ENCODE measurements at regions not wholly inside any gene's neighbourhood (a gene's known extent, or its start where the extent isn't known, plus 50 kb on each side); places are given as distances from the start of the nearest gene placed in this dataset.

GRCh38 chr6:89028774-89029173 is 51.8 kb upstream of the PNRC1 start:
- no peak for TF ChIP-seq ZNF70 (CRISPR knock-in tag; IDR thresholded peaks at IDR 0.05)
- TF ChIP-seq TCF4 (CRISPR knock-in tag; IDR thresholded peaks at IDR 0.05; ENCODE audit: borderline replicate concordance): no peak
- TF ChIP-seq ZFP3 (CRISPR knock-in tag; IDR thresholded peaks at IDR 0.05): no peak
- TF ChIP-seq RARB (CRISPR knock-in tag; IDR thresholded peaks at IDR 0.05): no peak
- TF ChIP-seq ZC3H10 (CRISPR knock-in tag; IDR thresholded peaks at IDR 0.05): no peak
- no peak for TF ChIP-seq CSDC2 (CRISPR knock-in tag; IDR thresholded peaks at IDR 0.05)
- TF ChIP-seq PPARA (CRISPR knock-in tag; IDR thresholded peaks at IDR 0.05; ENCODE audit: borderline replicate concordance): no peak
- no peak for TF ChIP-seq TSHZ2 (CRISPR knock-in tag; IDR thresholded peaks at IDR 0.05)
- no peak for TF ChIP-seq OSR1 (CRISPR knock-in tag; IDR thresholded peaks at IDR 0.05)
- no peak for TF ChIP-seq ISL1 (CRISPR knock-in tag; IDR thresholded peaks at IDR 0.05)
- no peak for TF ChIP-seq BACH2 (CRISPR knock-in tag; IDR thresholded peaks at IDR 0.05; ENCODE audit: borderline replicate concordance)
- TF ChIP-seq PATZ1 (CRISPR knock-in tag; IDR thresholded peaks at IDR 0.05; ENCODE audit: borderline replicate concordance): no peak
- TF ChIP-seq CSRNP3 (CRISPR knock-in tag; IDR thresholded peaks at IDR 0.05): no peak
- TF ChIP-seq TOX (CRISPR knock-in tag; IDR thresholded peaks at IDR 0.05; ENCODE audit: borderline replicate concordance): no peak
- ATAC-seq: no peak

GRCh38 chr6:89027756-89028155 is 52.8 kb upstream of the PNRC1 start:
- no peak for TF ChIP-seq RARB (CRISPR knock-in tag; IDR thresholded peaks at IDR 0.05)
- TF ChIP-seq ESRRG (CRISPR knock-in tag; IDR thresholded peaks at IDR 0.05): no peak
- no peak for TF ChIP-seq GLIS3 (CRISPR knock-in tag; IDR thresholded peaks at IDR 0.05)
- TF ChIP-seq ISL1 (CRISPR knock-in tag; IDR thresholded peaks at IDR 0.05): no peak
- no peak for TF ChIP-seq OSR1 (CRISPR knock-in tag; IDR thresholded peaks at IDR 0.05)
- TF ChIP-seq PPARA (CRISPR knock-in tag; IDR thresholded peaks at IDR 0.05; ENCODE audit: borderline replicate concordance): no peak
- TF ChIP-seq CSDC2 (CRISPR knock-in tag; IDR thresholded peaks at IDR 0.05): no peak
- TF ChIP-seq TCF4 (CRISPR knock-in tag; IDR thresholded peaks at IDR 0.05; ENCODE audit: borderline replicate concordance): no peak
- no peak for TF ChIP-seq SNAI2 (CRISPR knock-in tag; IDR thresholded peaks at IDR 0.05)
- no peak for TF ChIP-seq CSRNP3 (CRISPR knock-in tag; IDR thresholded peaks at IDR 0.05)
- TF ChIP-seq ZFP30 (CRISPR knock-in tag; IDR thresholded peaks at IDR 0.05): no peak
- TF ChIP-seq BACH2 (CRISPR knock-in tag; IDR thresholded peaks at IDR 0.05; ENCODE audit: borderline replicate concordance): no peak
- no peak for TF ChIP-seq TSHZ2 (CRISPR knock-in tag; IDR thresholded peaks at IDR 0.05)
- TF ChIP-seq ARNTL (CRISPR knock-in tag; IDR thresholded peaks at IDR 0.05; ENCODE audit: borderline replicate concordance, low read depth): no peak
- no peak for TF ChIP-seq ZNF70 (CRISPR knock-in tag; IDR thresholded peaks at IDR 0.05)
- TF ChIP-seq TOX (CRISPR knock-in tag; IDR thresholded peaks at IDR 0.05; ENCODE audit: borderline replicate concordance): no peak
- TF ChIP-seq ZC3H10 (CRISPR knock-in tag; IDR thresholded peaks at IDR 0.05): no peak
- no peak for TF ChIP-seq ZNF565 (CRISPR knock-in tag; conservative IDR thresholded peaks at IDR 0.05; ENCODE audit: low read depth)
- TF ChIP-seq PATZ1 (CRISPR knock-in tag; IDR thresholded peaks at IDR 0.05; ENCODE audit: borderline replicate concordance): no peak
- no peak for TF ChIP-seq ZNF8 (CRISPR knock-in tag; IDR thresholded peaks at IDR 0.05)
- ATAC-seq: no peak

Data from SK-N-SH treated with all-trans-retinoic acid at 6 μM for 48 hours (cell line).